ES-I3 (cell line): ENCODE measurements at regions not wholly inside any gene's neighbourhood (a gene's known extent, or its start where the extent isn't known, plus 50 kb on each side); places are given as distances from the start of the nearest gene placed in this dataset.
"Not testable (repeated sequence)": the region's sequence is repeated elsewhere in the genome, so short reads cannot be mapped to it uniquely, and the experiment has no call there.

Experiments
- H3K36me3 ChIP-seq: 2 replicates; pipeline ENCODE4 v1.6.1; 2013; ENCODE audit warnings: mild to moderate bottlenecking, low read length, control low read depth, moderate library complexity; ENCODE audit not compliant: insufficient read depth
- H3K4me1 ChIP-seq: 2 replicates; pipeline ENCODE4 v1.6.1; 2013; ENCODE audit warnings: mild to moderate bottlenecking, control low read depth, low read length; ENCODE audit not compliant: insufficient read depth
- H3K9ac ChIP-seq: 2 replicates; pipeline ENCODE4 v1.6.1; 2013; ENCODE audit warnings: low read depth, mild to moderate bottlenecking, low read length, moderate library complexity
- H3K9me3 ChIP-seq: 2 replicates; pipeline ENCODE4 v1.6.1; 2013; ENCODE audit warnings: mild to moderate bottlenecking, low read length, moderate library complexity; ENCODE audit not compliant: control insufficient read depth, insufficient read depth

GRCh38 chr1:178043940-178044339 lies 50.0 kb upstream of the RASAL2 start:
- not testable (repeated sequence) for H3K36me3 ChIP-seq, H3K9me3 ChIP-seq

More at GRCh38 chr1:178043940-178044339, 50.0 kb upstream of the RASAL2 start:
- not testable (repeated sequence) for H3K9ac ChIP-seq, H3K4me1 ChIP-seq
